ENCODE measurements at regions not wholly inside any gene's neighbourhood (a gene's known extent, or its start where the extent isn't known, plus 50 kb on each side); places are given as distances from the start of the nearest gene placed in this dataset.

- Histone ChIP-seq H3K9me3 (no peaks in the 10 kb centered on the region), H3K36me3 (no peaks in the 10 kb centered on the region), H3K4me3 (no peak overlapping the region), H3K4me1 (no peaks in the 10 kb centered on the region), H3K27ac (no peak overlapping the region), H3K27me3 (peaks cover 0 to 12% (median 0%) of the 10 kb centered on the region in 4 donors)
- FAIRE-seq (no peak), DNase-seq (no peak), ATAC-seq (no peak)
- TF ChIP-seq CTCF (IDR thresholded peaks at IDR 0.05), result no peak
- intact Hi-C loops (cut with DNase I), result no loop called here
- 37 to 52% methylated on average over 11 of the region's 11 CpGs for WGBS, 2 donors
These were observed 86.3 kb upstream of the TNRC6C start for GRCh38 chr17:77872199-77872598.

- TF ChIP-seq CTCF (IDR thresholded peaks at IDR 0.05), result no peak
- WGBS, 2 donors, result 55 to 69% methylated on average over 28 of the region's 28 CpGs
- H3K4me1 ChIP-seq, result no peaks in the 10 kb centered on the region
- H3K36me3 ChIP-seq, result no peaks in the 10 kb centered on the region
- no peak overlapping the region for H3K4me3 ChIP-seq
- intact Hi-C loops (cut with DNase I), result no loop called here
- H3K9me3 ChIP-seq, result no peaks in the 10 kb centered on the region
- peaks cover 0 to 12% (median 0%) of the 10 kb centered on the region in 4 donors for H3K27me3 ChIP-seq
- FAIRE-seq (no peak), ATAC-seq (no peak), DNase-seq (no peak)
- H3K27ac ChIP-seq, result no peak overlapping the region
These were observed 85.6 kb upstream of the TNRC6C start for GRCh38 chr17:77872714-77873499.

DNA sequence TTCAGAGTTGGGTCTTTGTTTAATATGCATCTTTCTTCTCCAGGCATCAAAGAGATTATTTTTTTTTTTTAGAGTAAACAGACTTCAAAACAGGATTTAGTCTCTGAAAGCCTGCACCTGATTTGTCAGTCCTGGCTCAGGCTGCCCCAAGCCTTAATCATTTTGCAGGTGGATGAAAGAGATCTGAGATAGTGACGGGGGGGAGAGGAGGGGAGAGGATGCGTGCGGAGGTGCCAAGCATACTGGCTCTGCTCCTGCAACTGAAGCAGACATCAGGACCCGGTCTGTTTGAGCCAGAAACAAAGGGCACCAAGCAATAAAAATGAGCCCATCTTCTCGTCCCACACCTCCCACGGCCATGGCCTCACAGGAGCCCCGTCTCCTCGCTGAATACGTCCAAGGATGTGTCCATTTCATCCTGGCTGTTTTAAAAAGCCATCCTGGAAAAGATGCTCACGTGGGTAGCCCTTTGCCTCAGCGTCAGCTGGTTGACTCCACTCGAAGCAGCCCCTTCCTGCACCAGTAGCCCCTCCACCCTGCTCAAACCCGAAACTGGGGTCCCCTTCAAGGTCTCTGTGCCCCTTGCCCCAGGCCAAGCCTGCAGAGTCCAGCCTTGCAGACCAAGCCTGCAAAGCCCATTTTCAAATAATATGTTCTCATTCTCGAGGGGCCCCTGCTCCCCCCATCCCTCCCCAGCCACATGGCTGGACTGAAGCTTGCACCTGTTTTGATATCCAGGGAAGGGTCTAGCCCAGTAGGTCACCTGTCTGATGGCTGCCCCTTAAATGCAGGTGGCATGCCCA lies 84.8 kb upstream of the TNRC6C start:
- Histone ChIP-seq H3K27ac (no peak overlapping the region), H3K36me3 (no peaks in the 10 kb centered on the region), H3K4me3 (no peak overlapping the region), H3K27me3 (peaks cover 0 to 12% (median 0%) of the 10 kb centered on the region in 4 donors), H3K9me3 (no peaks in the 10 kb centered on the region), H3K4me1 (no peaks in the 10 kb centered on the region)
- no peak for ATAC-seq
- DNase-seq, result no peak
- intact Hi-C loops (cut with DNase I), result no loop called here
- TF ChIP-seq CTCF (IDR thresholded peaks at IDR 0.05), result no peak
- no peak for FAIRE-seq
- WGBS, 2 donors, result 29 to 41% methylated on average over 14 of the region's 14 CpGs

DNA sequence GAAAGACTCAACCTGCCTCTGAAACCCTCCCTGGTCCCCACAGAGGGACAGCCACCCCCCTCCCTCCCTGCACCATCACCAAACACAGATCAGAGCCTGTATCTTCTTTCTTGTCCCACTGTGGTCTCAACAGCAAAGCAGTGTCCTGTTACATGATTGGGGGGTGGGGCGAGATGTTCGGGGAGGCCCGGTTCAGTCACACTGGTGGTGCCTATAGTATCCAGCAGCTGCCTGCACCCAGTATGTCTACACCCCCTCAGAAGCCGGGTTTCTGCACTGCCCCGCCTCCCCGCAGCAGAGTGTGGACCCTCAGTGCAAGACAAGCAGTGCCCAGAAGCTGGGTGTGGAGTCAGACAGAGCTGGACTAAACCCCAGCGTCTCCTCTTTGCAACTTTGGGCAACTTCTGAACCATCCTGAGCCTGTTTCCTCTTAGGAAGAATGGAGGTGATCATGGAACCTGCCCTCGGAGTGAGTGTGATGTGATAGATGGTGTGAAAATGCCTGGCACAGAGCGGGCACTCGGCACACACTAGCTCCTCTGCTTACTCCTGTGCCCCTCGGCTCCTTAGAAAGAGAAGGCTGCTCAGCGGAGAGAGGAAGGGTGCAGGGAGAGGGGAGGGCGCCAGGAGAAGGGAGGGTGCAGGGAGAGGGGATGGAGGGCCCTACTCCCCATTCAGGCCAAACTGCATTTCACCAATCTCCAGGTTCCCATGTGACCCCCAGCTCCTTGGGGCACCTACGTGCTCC lies 84.0 kb upstream of the TNRC6C start:
- ATAC-seq (no peak), FAIRE-seq (no peak), DNase-seq (peak in 1 of 6 donors; percentile 30)
- Histone ChIP-seq H3K36me3 (no peaks in the 10 kb centered on the region), H3K27ac (no peak overlapping the region), H3K9me3 (no peaks in the 10 kb centered on the region), H3K4me1 (no peaks in the 10 kb centered on the region), H3K27me3 (peaks cover 0 to 12% (median 0%) of the 10 kb centered on the region in 4 donors), H3K4me3 (no peak overlapping the region)
- WGBS, 2 donors, result 56 to 58% methylated on average over 14 of the region's 14 CpGs
- intact Hi-C loops (cut with DNase I), result no loop called here
- no peak for TF ChIP-seq CTCF (IDR thresholded peaks at IDR 0.05)

All from pancreas (tissue), 10 donors.